ENCODE measurements at regions not wholly inside any gene's neighbourhood (a gene's known extent, or its start where the extent isn't known, plus 50 kb on each side); places are given as distances from the start of the nearest gene placed in this dataset.
"Not testable (repeated sequence)": the region's sequence is repeated elsewhere in the genome, so short reads cannot be mapped to it uniquely, and the experiment has no call there.

- not testable (repeated sequence) for H3K27ac Mint-ChIP-seq, H3K9me3 Mint-ChIP-seq
Measured at GRCh38 chr16:29355339-29356059, 51.0 kb downstream of the NPIPB11 start.

GRCh38 chr16:29354449-29354848 lies 52.1 kb downstream of the NPIPB11 start:
- CTCF ChIA-PET; H3K4me1 Mint-ChIP-seq (ENCODE audit: low read depth); intact Hi-C loops (cut with micrococcal nuclease); H3K36me3 Mint-ChIP-seq (ENCODE audit: low read depth); H3K9me3 Mint-ChIP-seq; H3K27ac Mint-ChIP-seq; H3K4me3 Mint-ChIP-seq; DNase-seq; H3K27me3 Mint-ChIP-seq (ENCODE audit: low read depth): not testable (repeated sequence)

More at GRCh38 chr16:29355339-29356059, 51.0 kb downstream of the NPIPB11 start:
- H3K4me3 Mint-ChIP-seq; CTCF ChIA-PET; DNase-seq; intact Hi-C loops (cut with micrococcal nuclease); H3K27me3 Mint-ChIP-seq (ENCODE audit: low read depth); H3K36me3 Mint-ChIP-seq (ENCODE audit: low read depth); H3K4me1 Mint-ChIP-seq (ENCODE audit: low read depth): not testable (repeated sequence)

- intact Hi-C loops (cut with micrococcal nuclease); H3K4me1 Mint-ChIP-seq (ENCODE audit: low read depth); H3K36me3 Mint-ChIP-seq (ENCODE audit: low read depth); H3K27ac Mint-ChIP-seq; H3K9me3 Mint-ChIP-seq; DNase-seq; CTCF ChIA-PET; H3K4me3 Mint-ChIP-seq; H3K27me3 Mint-ChIP-seq (ENCODE audit: low read depth): not testable (repeated sequence)
Measured at GRCh38 chr16:29352617-29352999, 53.9 kb downstream of the NPIPB11 start.

GRCh38 chr16:29351970-29352616 lies 54.4 kb downstream of the NPIPB11 start:
- H3K36me3 Mint-ChIP-seq (ENCODE audit: low read depth); DNase-seq; intact Hi-C loops (cut with micrococcal nuclease); H3K9me3 Mint-ChIP-seq; H3K27ac Mint-ChIP-seq; H3K4me1 Mint-ChIP-seq (ENCODE audit: low read depth); H3K27me3 Mint-ChIP-seq (ENCODE audit: low read depth); CTCF ChIA-PET; H3K4me3 Mint-ChIP-seq: not testable (repeated sequence)

GRCh38 chr16:29351271-29351969 lies 55.1 kb downstream of the NPIPB11 start:
- H3K27me3 Mint-ChIP-seq (ENCODE audit: low read depth); CTCF ChIA-PET: not testable (repeated sequence)

GRCh38 chr16:29349966-29350365 lies 56.5 kb downstream of the NPIPB11 start:
- H3K36me3 Mint-ChIP-seq (ENCODE audit: low read depth); H3K9me3 Mint-ChIP-seq; DNase-seq; CTCF ChIA-PET; intact Hi-C loops (cut with micrococcal nuclease); H3K27ac Mint-ChIP-seq; H3K27me3 Mint-ChIP-seq (ENCODE audit: low read depth); H3K4me1 Mint-ChIP-seq (ENCODE audit: low read depth); H3K4me3 Mint-ChIP-seq: not testable (repeated sequence)

More at GRCh38 chr16:29351271-29351969, 55.1 kb downstream of the NPIPB11 start:
- intact Hi-C loops (cut with micrococcal nuclease); H3K27ac Mint-ChIP-seq; H3K36me3 Mint-ChIP-seq (ENCODE audit: low read depth); DNase-seq; H3K4me3 Mint-ChIP-seq; H3K9me3 Mint-ChIP-seq; H3K4me1 Mint-ChIP-seq (ENCODE audit: low read depth): not testable (repeated sequence)

GRCh38 chr16:29348748-29349147 lies 57.8 kb downstream of the NPIPB11 start:
- H3K4me1 Mint-ChIP-seq (ENCODE audit: low read depth); CTCF ChIA-PET; H3K9me3 Mint-ChIP-seq; H3K27me3 Mint-ChIP-seq (ENCODE audit: low read depth); H3K27ac Mint-ChIP-seq; DNase-seq; H3K36me3 Mint-ChIP-seq (ENCODE audit: low read depth); H3K4me3 Mint-ChIP-seq; intact Hi-C loops (cut with micrococcal nuclease): not testable (repeated sequence)

- H3K9me3 Mint-ChIP-seq; DNase-seq; H3K27me3 Mint-ChIP-seq (ENCODE audit: low read depth); H3K36me3 Mint-ChIP-seq (ENCODE audit: low read depth); H3K4me1 Mint-ChIP-seq (ENCODE audit: low read depth); H3K27ac Mint-ChIP-seq; H3K4me3 Mint-ChIP-seq; intact Hi-C loops (cut with micrococcal nuclease): not testable (repeated sequence)
- CTCF ChIA-PET, result interaction anchor here (0.7 kb wide), 1 partner anchor 64 kb away, joined by 4 read pairs; no protein-coding TSS in a partner anchor
Measured at GRCh38 chr16:29348123-29348690, 58.3 kb downstream of the NPIPB11 start.

- H3K4me1 Mint-ChIP-seq (ENCODE audit: low read depth); H3K27me3 Mint-ChIP-seq (ENCODE audit: low read depth); CTCF ChIA-PET; H3K4me3 Mint-ChIP-seq; H3K36me3 Mint-ChIP-seq (ENCODE audit: low read depth); H3K9me3 Mint-ChIP-seq; H3K27ac Mint-ChIP-seq; intact Hi-C loops (cut with micrococcal nuclease); DNase-seq: not testable (repeated sequence)
Measured at GRCh38 chr16:29346796-29347580, 59.5 kb downstream of the NPIPB11 start.

GRCh38 chr16:29346203-29346602 lies 60.3 kb downstream of the NPIPB11 start:
- H3K4me3 Mint-ChIP-seq; H3K36me3 Mint-ChIP-seq (ENCODE audit: low read depth); CTCF ChIA-PET; intact Hi-C loops (cut with micrococcal nuclease); H3K27ac Mint-ChIP-seq; H3K4me1 Mint-ChIP-seq (ENCODE audit: low read depth); H3K9me3 Mint-ChIP-seq; DNase-seq; H3K27me3 Mint-ChIP-seq (ENCODE audit: low read depth): not testable (repeated sequence)

GRCh38 chr16:29342937-29343336 lies 63.6 kb downstream of the NPIPB11 start:
- H3K9me3 Mint-ChIP-seq; DNase-seq; CTCF ChIA-PET; H3K4me1 Mint-ChIP-seq (ENCODE audit: low read depth); H3K27me3 Mint-ChIP-seq (ENCODE audit: low read depth); intact Hi-C loops (cut with micrococcal nuclease); H3K27ac Mint-ChIP-seq; H3K4me3 Mint-ChIP-seq; H3K36me3 Mint-ChIP-seq (ENCODE audit: low read depth): not testable (repeated sequence)

GRCh38 chr16:29340779-29341438 lies 65.6 kb downstream of the NPIPB11 start:
- H3K4me1 Mint-ChIP-seq (ENCODE audit: low read depth); intact Hi-C loops (cut with micrococcal nuclease); H3K27me3 Mint-ChIP-seq (ENCODE audit: low read depth); H3K27ac Mint-ChIP-seq; H3K36me3 Mint-ChIP-seq (ENCODE audit: low read depth); H3K4me3 Mint-ChIP-seq; CTCF ChIA-PET; H3K9me3 Mint-ChIP-seq; DNase-seq: not testable (repeated sequence)
